ENCODE measurements at regions not wholly inside any gene's neighbourhood (a gene's known extent, or its start where the extent isn't known, plus 50 kb on each side); places are given as distances from the start of the nearest gene placed in this dataset.

DNA sequence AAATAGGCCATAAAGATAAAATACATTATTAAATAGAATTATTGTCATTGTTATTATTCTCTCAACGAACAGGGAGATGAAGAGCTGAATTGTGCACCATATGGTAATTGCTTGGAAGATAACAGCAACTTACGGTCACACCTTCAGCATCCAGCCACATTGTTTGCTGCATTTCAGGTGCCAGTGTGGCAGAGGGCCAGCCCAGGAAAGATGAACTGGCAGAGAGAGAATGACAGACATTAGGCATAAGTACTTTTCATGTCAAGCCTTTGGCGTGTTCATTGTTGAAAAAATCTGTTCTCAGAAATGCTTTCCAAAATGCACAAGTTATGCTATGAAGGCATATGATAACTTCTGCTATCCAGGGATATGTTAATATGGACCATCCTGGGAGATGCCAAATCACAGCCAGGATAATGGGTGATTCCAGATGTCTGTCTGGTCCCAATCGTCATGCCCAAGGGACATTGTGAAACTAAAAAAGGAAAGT is 748.6 kb upstream of the PIK3C3 start:
- H3K9me3 ChIP-seq, result no peaks in the 10 kb centered on the region
- ATAC-seq (ENCODE audit: insufficient number of reproducible peaks, low FRiP score, low read depth), result no peak
- no peak for DNase-seq (ENCODE audit: low spot score)
- no peak overlapping the region for H3K27ac ChIP-seq
- no peaks in the 10 kb centered on the region for H3K4me1 ChIP-seq (ENCODE audit: control insufficient read depth in 1 of 2, low read depth in 2 of 2)
- H3K4me3 ChIP-seq, result no peak overlapping the region
- TF ChIP-seq, protein P1, sequence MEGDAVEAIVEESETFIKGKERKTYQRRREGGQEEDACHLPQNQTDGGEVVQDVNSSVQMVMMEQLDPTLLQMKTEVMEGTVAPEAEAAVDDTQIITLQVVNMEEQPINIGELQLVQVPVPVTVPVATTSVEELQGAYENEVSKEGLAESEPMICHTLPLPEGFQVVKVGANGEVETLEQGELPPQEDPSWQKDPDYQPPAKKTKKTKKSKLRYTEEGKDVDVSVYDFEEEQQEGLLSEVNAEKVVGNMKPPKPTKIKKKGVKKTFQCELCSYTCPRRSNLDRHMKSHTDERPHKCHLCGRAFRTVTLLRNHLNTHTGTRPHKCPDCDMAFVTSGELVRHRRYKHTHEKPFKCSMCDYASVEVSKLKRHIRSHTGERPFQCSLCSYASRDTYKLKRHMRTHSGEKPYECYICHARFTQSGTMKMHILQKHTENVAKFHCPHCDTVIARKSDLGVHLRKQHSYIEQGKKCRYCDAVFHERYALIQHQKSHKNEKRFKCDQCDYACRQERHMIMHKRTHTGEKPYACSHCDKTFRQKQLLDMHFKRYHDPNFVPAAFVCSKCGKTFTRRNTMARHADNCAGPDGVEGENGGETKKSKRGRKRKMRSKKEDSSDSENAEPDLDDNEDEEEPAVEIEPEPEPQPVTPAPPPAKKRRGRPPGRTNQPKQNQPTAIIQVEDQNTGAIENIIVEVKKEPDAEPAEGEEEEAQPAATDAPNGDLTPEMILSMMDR (IDR thresholded peaks at IDR 0.05), result no peak
- H3K27me3 ChIP-seq (replicated peaks; ENCODE audit: insufficient read depth), result no peaks in the 10 kb centered on the region
- no peaks in the 10 kb centered on the region for H3K36me3 ChIP-seq

DNA sequence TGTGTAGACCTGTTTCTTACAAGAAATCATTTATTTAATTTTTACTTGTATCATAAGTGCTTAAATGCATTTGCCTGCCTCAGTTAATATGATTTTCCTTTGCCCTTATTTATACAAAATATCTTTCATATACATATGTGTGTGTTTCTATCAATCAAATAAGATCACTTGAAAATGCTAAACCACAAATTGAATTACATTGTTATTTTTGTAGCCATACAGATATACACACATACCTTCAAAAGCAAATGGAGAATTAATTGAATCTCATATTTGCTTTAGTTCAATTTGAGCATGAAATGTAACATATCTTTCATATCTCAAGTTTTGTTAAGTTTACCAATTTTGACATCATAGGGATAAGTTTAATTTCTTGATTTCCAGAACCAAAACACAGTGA is 755.8 kb upstream of the PIK3C3 start:
- no peak for ATAC-seq (ENCODE audit: insufficient number of reproducible peaks, low FRiP score, low read depth)
- H3K9me3 ChIP-seq, result no peaks in the 10 kb centered on the region
- no peak for DNase-seq (ENCODE audit: low spot score)

DNA sequence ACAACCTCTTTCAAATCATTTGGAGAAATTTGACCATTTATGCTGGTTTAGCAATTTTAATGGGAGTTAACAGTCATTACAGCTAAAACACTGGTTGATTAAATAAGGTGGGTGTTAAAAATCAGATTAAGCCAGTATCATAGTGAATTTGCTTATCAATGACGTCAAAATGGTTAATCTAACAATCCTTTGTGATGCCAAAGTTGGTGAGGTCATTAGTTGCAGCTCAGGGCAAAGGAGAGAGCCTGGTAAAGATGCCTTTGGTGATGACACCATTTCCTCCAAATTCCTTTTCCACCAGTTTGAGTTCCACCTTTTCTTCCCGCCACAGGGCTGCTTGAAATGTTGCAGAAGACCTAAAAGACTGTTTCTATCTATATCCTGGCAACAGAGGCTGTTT is 757.1 kb upstream of the PIK3C3 start:
- ATAC-seq (ENCODE audit: insufficient number of reproducible peaks, low FRiP score, low read depth) (no peak), DNase-seq (ENCODE audit: low spot score) (no peak)
- Histone ChIP-seq H3K27ac (no peak overlapping the region), H3K27me3 (replicated peaks; ENCODE audit: insufficient read depth) (no peaks in the 10 kb centered on the region), H3K4me3 (no peak overlapping the region), H3K4me1 (ENCODE audit: control insufficient read depth in 1 of 2, low read depth in 2 of 2) (no peaks in the 10 kb centered on the region), H3K36me3 (no peaks in the 10 kb centered on the region), H3K9me3 (no peaks in the 10 kb centered on the region)
- TF ChIP-seq, protein P1 (IDR thresholded peaks at IDR 0.05), result no peak

More for the DNA sequence above, 755.8 kb upstream of the PIK3C3 start:
- Histone ChIP-seq H3K4me3 (no peak overlapping the region), H3K27me3 (replicated peaks; ENCODE audit: insufficient read depth) (no peaks in the 10 kb centered on the region), H3K36me3 (no peaks in the 10 kb centered on the region), H3K4me1 (ENCODE audit: control insufficient read depth in 1 of 2, low read depth in 2 of 2) (no peaks in the 10 kb centered on the region), H3K27ac (no peak overlapping the region)
- TF ChIP-seq, protein P1 (IDR thresholded peaks at IDR 0.05), result no peak

DNA sequence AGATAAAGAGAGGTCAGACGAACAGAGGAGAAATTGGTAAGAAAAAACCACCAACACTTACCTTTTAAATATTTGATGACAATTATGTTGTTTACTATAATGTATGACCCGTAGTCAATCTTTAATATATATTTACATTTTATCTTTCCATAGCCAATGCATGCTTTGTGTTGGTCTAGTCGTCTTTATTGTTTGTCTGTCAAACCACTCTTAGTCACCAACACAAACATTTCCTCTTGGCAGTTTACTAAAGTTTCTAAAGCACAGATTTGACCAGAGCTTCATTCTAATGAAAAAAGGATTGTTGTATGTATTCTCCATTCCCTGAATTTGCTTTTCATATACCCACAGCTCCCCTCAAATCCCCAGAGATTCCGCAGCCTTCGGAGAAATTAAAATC is 784.7 kb upstream of the PIK3C3 start:
- ATAC-seq (ENCODE audit: insufficient number of reproducible peaks, low FRiP score, low read depth), result no peak
- no peaks in the 10 kb centered on the region for H3K36me3 ChIP-seq
- H3K4me1 ChIP-seq (ENCODE audit: control insufficient read depth in 1 of 2, low read depth in 2 of 2), result no peaks in the 10 kb centered on the region

DNA sequence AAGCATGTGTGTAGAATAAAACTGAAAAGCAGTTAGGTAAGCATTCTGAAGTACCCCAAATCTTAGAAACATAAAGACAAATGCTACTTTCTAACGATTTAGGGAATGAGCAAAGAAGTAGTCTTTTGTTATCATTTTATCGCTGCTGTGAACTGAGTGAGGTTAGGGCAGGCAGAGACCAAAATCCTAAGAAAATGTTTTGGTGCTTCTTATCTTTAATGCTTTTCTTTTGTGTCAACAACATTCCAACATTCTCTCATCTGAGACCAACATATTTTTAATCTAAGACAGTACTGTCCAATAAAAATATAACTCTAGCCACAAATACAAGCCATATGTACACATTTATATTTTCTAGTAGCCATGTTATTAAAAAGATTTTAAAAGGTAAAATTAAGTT is 789.4 kb upstream of the PIK3C3 start:
- ATAC-seq (ENCODE audit: insufficient number of reproducible peaks, low FRiP score, low read depth) (no peak), DNase-seq (ENCODE audit: low spot score) (no peak)
- TF ChIP-seq, protein P1 (IDR thresholded peaks at IDR 0.05), result no peak
- no peaks in the 10 kb centered on the region for H3K4me1 ChIP-seq (ENCODE audit: control insufficient read depth in 1 of 2, low read depth in 2 of 2)
- no peaks in the 10 kb centered on the region for H3K27me3 ChIP-seq (replicated peaks; ENCODE audit: insufficient read depth)
- no peaks in the 10 kb centered on the region for H3K36me3 ChIP-seq
- H3K4me3 ChIP-seq, result no peak overlapping the region
- no peaks in the 10 kb centered on the region for H3K9me3 ChIP-seq
- H3K27ac ChIP-seq, result no peak overlapping the region

More for the DNA sequence above, 784.7 kb upstream of the PIK3C3 start:
- Histone ChIP-seq H3K27me3 (replicated peaks; ENCODE audit: insufficient read depth) (no peaks in the 10 kb centered on the region), H3K27ac (no peak overlapping the region), H3K4me3 (no peak overlapping the region), H3K9me3 (no peaks in the 10 kb centered on the region)
- DNase-seq (ENCODE audit: low spot score), result no peak
- TF ChIP-seq, protein P1 (IDR thresholded peaks at IDR 0.05), result no peak
